Liver (tissue), 3 donors: ENCODE measurements at regions not wholly inside any gene's neighbourhood (a gene's known extent, or its start where the extent isn't known, plus 50 kb on each side); places are given as distances from the start of the nearest gene placed in this dataset.

Source experiments
- EGR1 ChIP-seq, 2 donors: IDR thresholded peaks; 2 replicates each; pipeline ENCODE4 v1.6.1; 2016 to 2018; ENCODE audit warnings: antibody characterized with exemption in 2 of 2, low read depth in 2 of 2
- GABPA ChIP-seq, 2 donors: IDR thresholded peaks in 1 of 2; conservative IDR thresholded peaks in 1 of 2; 2 replicates each; pipeline ENCODE4 v1.6.1; 2016; ENCODE audit warnings: antibody characterized with exemption in 2 of 2, mild to moderate bottlenecking in 1 of 2, moderate library complexity in 1 of 2
- RAD21 ChIP-seq, 2 donors: IDR thresholded peaks; 2 replicates each; pipeline ENCODE4 v1.6.1; 2016; ENCODE audit warnings: antibody characterized with exemption in 2 of 2, mild to moderate bottlenecking in 2 of 2
- RXRA ChIP-seq, 2 donors: IDR thresholded peaks; 2 replicates each; pipeline ENCODE4 v1.6.1; 2017 to 2018; ENCODE audit warnings: antibody characterized with exemption in 2 of 2, mild to moderate bottlenecking in 1 of 2
- SP1 ChIP-seq: IDR thresholded peaks from 2 replicates; pipeline ENCODE4 v1.6.1; 2018; ENCODE audit warnings: antibody characterized with exemption, mild to moderate bottlenecking
- TAF1 ChIP-seq: conservative IDR thresholded peaks from 2 replicates; pipeline ENCODE4 v1.6.1; 2016; ENCODE audit warnings: antibody characterized with exemption, mild to moderate bottlenecking
- YY1 ChIP-seq: IDR thresholded peaks from 2 replicates; pipeline ENCODE4 v1.6.1; 2016; ENCODE audit warnings: antibody characterized with exemption, mild to moderate bottlenecking
- TF ChIP-seq, protein P1 (sequence below): fragments of 150-350 bp; IDR thresholded peaks from 2 replicates; pipeline ENCODE4 v1.5.1; 2017; ENCODE audit warnings: improper control_type of control experiment, low read depth, low read length; ENCODE audit not compliant: missing input control
- TF ChIP-seq, protein P2 (sequence below): IDR thresholded peaks from 2 replicates; pipeline ENCODE4 v1.6.1; 2016; ENCODE audit warnings: antibody characterized with exemption, mild to moderate bottlenecking
- TF ChIP-seq, protein P3 (sequence below): IDR thresholded peaks from 2 replicates; pipeline ENCODE4 v1.6.1; 2016; ENCODE audit warnings: antibody characterized with exemption
- TF ChIP-seq, protein P4 (sequence below): IDR thresholded peaks from 2 replicates; pipeline ENCODE4 v1.6.1; 2016; ENCODE audit warnings: antibody characterized with exemption
- TF ChIP-seq, protein P5 (sequence below): IDR thresholded peaks from 2 replicates; pipeline ENCODE4 v1.6.1; 2016; ENCODE audit warnings: antibody characterized with exemption
- donor health status: healthy.
- donor health status: healthy.

DNA sequence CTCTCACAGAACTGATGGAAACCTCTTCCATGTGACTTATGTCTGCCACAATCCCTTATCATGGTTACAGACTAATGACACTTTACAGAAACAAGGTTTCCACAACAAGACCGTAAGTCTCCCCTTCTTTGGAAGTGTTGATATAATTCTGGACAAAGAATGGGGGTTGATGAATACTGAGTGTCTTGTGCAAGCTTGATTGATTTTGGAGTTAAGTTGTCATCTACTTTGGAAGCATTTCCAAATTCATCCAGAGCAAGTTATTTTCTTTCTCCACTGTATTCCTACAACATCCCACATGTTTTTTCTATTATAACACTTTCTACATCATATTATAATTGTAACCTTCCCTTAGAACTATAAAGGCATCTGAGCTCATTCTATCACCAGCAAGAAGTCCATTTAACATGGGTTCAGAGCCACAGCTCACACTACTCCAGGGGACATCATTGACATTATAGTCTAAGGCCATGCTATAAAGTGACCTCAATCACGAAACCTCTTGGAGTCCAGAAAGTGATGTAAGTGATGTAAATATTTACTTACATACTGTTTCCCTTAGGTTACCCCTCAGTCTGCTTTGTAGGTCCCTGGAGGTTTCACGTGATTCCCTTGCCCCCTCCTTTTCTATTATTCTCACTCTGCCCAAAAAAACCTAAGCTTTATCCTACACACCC, 125.7 kb upstream of the PBX1 start:
- TF ChIP-seq, protein P1, sequence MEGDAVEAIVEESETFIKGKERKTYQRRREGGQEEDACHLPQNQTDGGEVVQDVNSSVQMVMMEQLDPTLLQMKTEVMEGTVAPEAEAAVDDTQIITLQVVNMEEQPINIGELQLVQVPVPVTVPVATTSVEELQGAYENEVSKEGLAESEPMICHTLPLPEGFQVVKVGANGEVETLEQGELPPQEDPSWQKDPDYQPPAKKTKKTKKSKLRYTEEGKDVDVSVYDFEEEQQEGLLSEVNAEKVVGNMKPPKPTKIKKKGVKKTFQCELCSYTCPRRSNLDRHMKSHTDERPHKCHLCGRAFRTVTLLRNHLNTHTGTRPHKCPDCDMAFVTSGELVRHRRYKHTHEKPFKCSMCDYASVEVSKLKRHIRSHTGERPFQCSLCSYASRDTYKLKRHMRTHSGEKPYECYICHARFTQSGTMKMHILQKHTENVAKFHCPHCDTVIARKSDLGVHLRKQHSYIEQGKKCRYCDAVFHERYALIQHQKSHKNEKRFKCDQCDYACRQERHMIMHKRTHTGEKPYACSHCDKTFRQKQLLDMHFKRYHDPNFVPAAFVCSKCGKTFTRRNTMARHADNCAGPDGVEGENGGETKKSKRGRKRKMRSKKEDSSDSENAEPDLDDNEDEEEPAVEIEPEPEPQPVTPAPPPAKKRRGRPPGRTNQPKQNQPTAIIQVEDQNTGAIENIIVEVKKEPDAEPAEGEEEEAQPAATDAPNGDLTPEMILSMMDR: no peak
- TF ChIP-seq, protein P2, sequence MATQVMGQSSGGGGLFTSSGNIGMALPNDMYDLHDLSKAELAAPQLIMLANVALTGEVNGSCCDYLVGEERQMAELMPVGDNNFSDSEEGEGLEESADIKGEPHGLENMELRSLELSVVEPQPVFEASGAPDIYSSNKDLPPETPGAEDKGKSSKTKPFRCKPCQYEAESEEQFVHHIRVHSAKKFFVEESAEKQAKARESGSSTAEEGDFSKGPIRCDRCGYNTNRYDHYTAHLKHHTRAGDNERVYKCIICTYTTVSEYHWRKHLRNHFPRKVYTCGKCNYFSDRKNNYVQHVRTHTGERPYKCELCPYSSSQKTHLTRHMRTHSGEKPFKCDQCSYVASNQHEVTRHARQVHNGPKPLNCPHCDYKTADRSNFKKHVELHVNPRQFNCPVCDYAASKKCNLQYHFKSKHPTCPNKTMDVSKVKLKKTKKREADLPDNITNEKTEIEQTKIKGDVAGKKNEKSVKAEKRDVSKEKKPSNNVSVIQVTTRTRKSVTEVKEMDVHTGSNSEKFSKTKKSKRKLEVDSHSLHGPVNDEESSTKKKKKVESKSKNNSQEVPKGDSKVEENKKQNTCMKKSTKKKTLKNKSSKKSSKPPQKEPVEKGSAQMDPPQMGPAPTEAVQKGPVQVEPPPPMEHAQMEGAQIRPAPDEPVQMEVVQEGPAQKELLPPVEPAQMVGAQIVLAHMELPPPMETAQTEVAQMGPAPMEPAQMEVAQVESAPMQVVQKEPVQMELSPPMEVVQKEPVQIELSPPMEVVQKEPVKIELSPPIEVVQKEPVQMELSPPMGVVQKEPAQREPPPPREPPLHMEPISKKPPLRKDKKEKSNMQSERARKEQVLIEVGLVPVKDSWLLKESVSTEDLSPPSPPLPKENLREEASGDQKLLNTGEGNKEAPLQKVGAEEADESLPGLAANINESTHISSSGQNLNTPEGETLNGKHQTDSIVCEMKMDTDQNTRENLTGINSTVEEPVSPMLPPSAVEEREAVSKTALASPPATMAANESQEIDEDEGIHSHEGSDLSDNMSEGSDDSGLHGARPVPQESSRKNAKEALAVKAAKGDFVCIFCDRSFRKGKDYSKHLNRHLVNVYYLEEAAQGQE: no peak
- TF ChIP-seq, protein P3, sequence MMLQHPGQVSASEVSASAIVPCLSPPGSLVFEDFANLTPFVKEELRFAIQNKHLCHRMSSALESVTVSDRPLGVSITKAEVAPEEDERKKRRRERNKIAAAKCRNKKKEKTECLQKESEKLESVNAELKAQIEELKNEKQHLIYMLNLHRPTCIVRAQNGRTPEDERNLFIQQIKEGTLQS: no peak
- TF ChIP-seq YY1 (no peak), GABPA (IDR thresholded peaks at IDR 0.05 in 1 of 2, conservative IDR thresholded peaks at IDR 0.05 in 1 of 2) (no peak), RXRA (IDR thresholded peaks at IDR 0.05) (no peak), RAD21 (IDR thresholded peaks at IDR 0.05) (no peak), SP1 (no peak), EGR1 (IDR thresholded peaks at IDR 0.05; ENCODE audit: low read depth in 2 of 2) (no peak), TAF1 (no peak)
- TF ChIP-seq, protein P4, sequence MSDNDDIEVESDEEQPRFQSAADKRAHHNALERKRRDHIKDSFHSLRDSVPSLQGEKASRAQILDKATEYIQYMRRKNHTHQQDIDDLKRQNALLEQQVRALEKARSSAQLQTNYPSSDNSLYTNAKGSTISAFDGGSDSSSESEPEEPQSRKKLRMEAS: no peak
- TF ChIP-seq, protein P5, sequence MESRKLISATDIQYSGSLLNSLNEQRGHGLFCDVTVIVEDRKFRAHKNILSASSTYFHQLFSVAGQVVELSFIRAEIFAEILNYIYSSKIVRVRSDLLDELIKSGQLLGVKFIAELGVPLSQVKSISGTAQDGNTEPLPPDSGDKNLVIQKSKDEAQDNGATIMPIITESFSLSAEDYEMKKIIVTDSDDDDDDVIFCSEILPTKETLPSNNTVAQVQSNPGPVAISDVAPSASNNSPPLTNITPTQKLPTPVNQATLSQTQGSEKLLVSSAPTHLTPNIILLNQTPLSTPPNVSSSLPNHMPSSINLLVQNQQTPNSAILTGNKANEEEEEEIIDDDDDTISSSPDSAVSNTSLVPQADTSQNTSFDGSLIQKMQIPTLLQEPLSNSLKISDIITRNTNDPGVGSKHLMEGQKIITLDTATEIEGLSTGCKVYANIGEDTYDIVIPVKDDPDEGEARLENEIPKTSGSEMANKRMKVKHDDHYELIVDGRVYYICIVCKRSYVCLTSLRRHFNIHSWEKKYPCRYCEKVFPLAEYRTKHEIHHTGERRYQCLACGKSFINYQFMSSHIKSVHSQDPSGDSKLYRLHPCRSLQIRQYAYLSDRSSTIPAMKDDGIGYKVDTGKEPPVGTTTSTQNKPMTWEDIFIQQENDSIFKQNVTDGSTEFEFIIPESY: no peak
